ENCODE measurements at regions not wholly inside any gene's neighbourhood (a gene's known extent, or its start where the extent isn't known, plus 50 kb on each side); places are given as distances from the start of the nearest gene placed in this dataset.

GRCh38 chr5:15393146-15393545 lies 106.8 kb upstream of the FBXL7 start:
- Histone ChIP-seq H3K27ac (ENCODE audit: insufficient read depth, low read length) (no peak overlapping the region), H3K56ac (ENCODE audit: extremely low read depth, insufficient read depth, low read length) (no peak overlapping the region), H3K79me1 (ENCODE audit: low read depth in 1 of 2, low read length in 2 of 2) (no peaks in the 10 kb centered on the region), H4K5ac (ENCODE audit: low read depth, low read length) (no peak overlapping the region), H3K9me3 (ENCODE audit: control insufficient read depth, insufficient read depth, low read length) (no peaks in the 10 kb centered on the region), H3K14ac (replicated peaks; ENCODE audit: low read depth, low read length) (no peak overlapping the region), H3K4me2 (ENCODE audit: low read depth, low read length) (no peak overlapping the region), H2AFZ (replicated peaks; ENCODE audit: low read length, poor library complexity) (no peak overlapping the region), H3K27me3 (ENCODE audit: control insufficient read depth, insufficient read depth, low read length) (peaks cover 5% of the 10 kb centered on the region), H3K4ac (ENCODE audit: low read depth, low read length) (no peak overlapping the region), H2BK120ac (ENCODE audit: low read depth, low read length) (no peak overlapping the region), H3K36me3 (ENCODE audit: control insufficient read depth, insufficient read depth, low read length) (no peaks in the 10 kb centered on the region), H2AK9ac (replicated peaks; ENCODE audit: low read depth, low read length, poor library complexity) (no peak overlapping the region), H3K4me1 (ENCODE audit: control insufficient read depth, insufficient read depth, low read length) (peaks cover 2% of the 10 kb centered on the region; the same call in 1 of the 2 replicates), H3K9ac (ENCODE audit: low read depth, low read length) (no peak overlapping the region), H2BK20ac (ENCODE audit: low read depth, low read length) (no peak overlapping the region), H2BK5ac (ENCODE audit: low read depth, low read length, poor library complexity, severe bottlenecking) (no peak overlapping the region), H3K18ac (ENCODE audit: low read depth, low read length) (no peak overlapping the region), H2BK15ac (ENCODE audit: low read depth, low read length) (no peak overlapping the region), H2AK5ac (ENCODE audit: low read depth, low read length) (no peak overlapping the region), H4K91ac (ENCODE audit: insufficient read depth, low read depth, low read length) (no peak overlapping the region), H4K8ac (ENCODE audit: low read depth in 2 of 2, low read length in 2 of 2) (no peak overlapping the region), H4K20me1 (ENCODE audit: insufficient read depth, low read length) (no peaks in the 10 kb centered on the region), H3K9me1 (ENCODE audit: insufficient read depth, low read length) (no peaks in the 10 kb centered on the region), H3K4me3 (ENCODE audit: insufficient read depth, low read depth, low read length) (no peak overlapping the region), H3K23ac (ENCODE audit: low read depth, low read length) (no peak overlapping the region)
- no TSS peak for BruUV-seq (replicated peaks)
- CTCF ChIA-PET: interaction anchor here (1.1 kb wide), 1 partner anchor 10 kb away, joined by 3 read pairs; no protein-coding TSS in a partner anchor
- DNase-seq (no peak), ATAC-seq (ENCODE audit: low read depth) (no peak)
- POLR2A ChIA-PET (ENCODE audit: unreplicated experiment): no interaction called here
- WGBS, 2 experiments (ENCODE audit: extremely low coverage in 2 of 2, insufficient read length in 1 of 2): no CpG with 5 or more reads among the region's 1 CpG
- intact Hi-C loops (cut with micrococcal nuclease) (no loop called here), in situ Hi-C loops (cut with MboI; ENCODE audit: low sequenced_read_pairs) (no loop called here), dilution Hi-C loops (cut with HindIII; ENCODE audit: low sequenced_read_pairs, unreplicated experiment) (no loop called here)
- TF ChIP-seq MAZ (IDR thresholded peaks at IDR 0.05; ENCODE audit: borderline replicate concordance, low read depth, low read length) (no peak), SMC3 (IDR thresholded peaks at IDR 0.05; ENCODE audit: low read depth, low read length) (no peak), RCOR1 (IDR thresholded peaks at IDR 0.05; ENCODE audit: insufficient replicate concordance, low read length) (no peak), BHLHE40 (IDR thresholded peaks at IDR 0.05; ENCODE audit: low read depth, low read length) (no peak), MAFK (IDR thresholded peaks at IDR 0.05; ENCODE audit: low read depth, low read length) (no peak), CHD1 (IDR thresholded peaks at IDR 0.05; ENCODE audit: low read depth, low read length) (no peak), CTCF (conservative IDR thresholded peaks at IDR 0.05; ENCODE audit: low read depth, low read length) (no peak), NFE2L2 (IDR thresholded peaks at IDR 0.05; ENCODE audit: low read depth, low read length) (no peak), RAD21 (IDR thresholded peaks at IDR 0.05; ENCODE audit: low read length) (no peak), MXI1 (IDR thresholded peaks at IDR 0.05; ENCODE audit: borderline replicate concordance, low read depth, low read length) (no peak), USF2 (IDR thresholded peaks at IDR 0.05; ENCODE audit: low read depth, low read length) (no peak), ELK1 (IDR thresholded peaks at IDR 0.05; ENCODE audit: borderline replicate concordance, low read depth, low read length) (no peak), RFX5 (IDR thresholded peaks at IDR 0.05; ENCODE audit: low read depth, low read length) (no peak), POLR2A (IDR thresholded peaks at IDR 0.05; ENCODE audit: low read depth, low read length) (no peak), FOS (IDR thresholded peaks at IDR 0.05; ENCODE audit: low read depth, low read length) (no peak), CEBPB (IDR thresholded peaks at IDR 0.05; ENCODE audit: low read depth, low read length) (no peak)

All from IMR-90 (cell line).